Adrenal gland (tissue), 5 donors: ENCODE measurements at regions not wholly inside any gene's neighbourhood (a gene's known extent, or its start where the extent isn't known, plus 50 kb on each side); places are given as distances from the start of the nearest gene placed in this dataset.

Experiments used
- POLR2A ChIP-seq, 2 donors: fragments of 450-650 bp; IDR thresholded peaks; one replicate each; pipeline ENCODE4 v1.6.1; 2017; ENCODE audit warnings: antibody characterized with exemption in 2 of 2, mild to moderate bottlenecking in 2 of 2, moderate library complexity in 1 of 2
- TF ChIP-seq, protein P1 (sequence below), 6 experiments: fragments of 450-650 bp in 4 of 6; fragments of 200-600 bp in 2 of 6; sonication (generic) in 1 of 6; IDR thresholded peaks; 1 replicate in 5 of 6; 2 replicates in 1 of 6; pipeline versions ENCODE4 v1.5.1 to v1.8.0; 2016 to 2021; ENCODE audit warnings: antibody characterized with exemption in 6 of 6, mild to moderate bottlenecking in 2 of 6, moderate library complexity in 1 of 6
- donor health status: DM: no; HTN: no; CAD: no.

DNA sequence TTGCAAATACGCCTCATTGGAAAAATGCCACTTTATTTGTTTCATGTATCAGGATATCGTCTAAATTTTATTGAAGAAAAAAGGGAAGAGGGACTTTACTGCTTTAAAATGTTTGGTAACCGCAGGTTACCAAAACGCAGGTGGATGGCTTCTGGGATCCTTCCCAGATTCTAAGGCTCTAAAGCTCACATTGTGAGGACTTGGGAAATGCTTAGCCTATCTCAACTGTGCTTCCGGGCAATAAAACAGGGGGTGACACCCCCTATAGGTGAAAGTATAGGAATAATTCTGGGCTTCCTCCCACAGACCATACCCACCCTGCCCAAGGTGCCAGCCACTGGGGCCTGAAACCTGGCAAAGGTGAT is 73.2 kb upstream of the IPO5 start:
- TF ChIP-seq POLR2A (IDR thresholded peaks at IDR 0.05): no peak
- TF ChIP-seq, protein P1, sequence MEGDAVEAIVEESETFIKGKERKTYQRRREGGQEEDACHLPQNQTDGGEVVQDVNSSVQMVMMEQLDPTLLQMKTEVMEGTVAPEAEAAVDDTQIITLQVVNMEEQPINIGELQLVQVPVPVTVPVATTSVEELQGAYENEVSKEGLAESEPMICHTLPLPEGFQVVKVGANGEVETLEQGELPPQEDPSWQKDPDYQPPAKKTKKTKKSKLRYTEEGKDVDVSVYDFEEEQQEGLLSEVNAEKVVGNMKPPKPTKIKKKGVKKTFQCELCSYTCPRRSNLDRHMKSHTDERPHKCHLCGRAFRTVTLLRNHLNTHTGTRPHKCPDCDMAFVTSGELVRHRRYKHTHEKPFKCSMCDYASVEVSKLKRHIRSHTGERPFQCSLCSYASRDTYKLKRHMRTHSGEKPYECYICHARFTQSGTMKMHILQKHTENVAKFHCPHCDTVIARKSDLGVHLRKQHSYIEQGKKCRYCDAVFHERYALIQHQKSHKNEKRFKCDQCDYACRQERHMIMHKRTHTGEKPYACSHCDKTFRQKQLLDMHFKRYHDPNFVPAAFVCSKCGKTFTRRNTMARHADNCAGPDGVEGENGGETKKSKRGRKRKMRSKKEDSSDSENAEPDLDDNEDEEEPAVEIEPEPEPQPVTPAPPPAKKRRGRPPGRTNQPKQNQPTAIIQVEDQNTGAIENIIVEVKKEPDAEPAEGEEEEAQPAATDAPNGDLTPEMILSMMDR (IDR thresholded peaks at IDR 0.05): no peak
